ENCODE measurements at regions not wholly inside any gene's neighbourhood (a gene's known extent, or its start where the extent isn't known, plus 50 kb on each side); places are given as distances from the start of the nearest gene placed in this dataset.

DNA sequence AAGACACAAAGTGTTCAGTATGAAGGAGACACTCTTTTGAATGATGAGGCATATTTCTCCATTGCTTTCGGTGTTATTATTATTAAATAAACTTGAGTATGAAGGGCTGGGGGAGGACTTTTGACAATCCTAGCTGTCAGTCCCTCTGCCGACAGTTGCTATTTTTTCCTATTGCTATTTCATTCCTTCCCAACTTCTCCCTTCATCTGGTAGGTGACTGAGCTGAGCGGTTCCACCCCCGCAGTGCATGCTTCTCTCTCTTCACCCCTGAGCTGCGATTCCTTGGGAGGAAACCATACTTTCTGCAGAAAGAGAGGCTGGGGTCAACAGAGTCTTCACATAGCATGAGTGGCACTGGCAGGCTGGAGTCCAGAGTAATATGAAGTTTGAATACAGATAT is 261.2 kb upstream of the TAC1 start:
- intact Hi-C loops (cut with DNase I), result no loop called here
- Histone ChIP-seq H3K9me3 (no peaks in the 10 kb centered on the region), H3K4me1 (no peaks in the 10 kb centered on the region), H3K4me3 (replicated peaks in 1 of 3) (no peak overlapping the region), H3K36me3 (no peaks in the 10 kb centered on the region), H3K27ac (no peak overlapping the region), H3K27me3 (no peaks in the 10 kb centered on the region)
- DNase-seq, result no peak
- TF ChIP-seq POLR2A (IDR thresholded peaks at IDR 0.05) (no peak), CTCF (IDR thresholded peaks at IDR 0.05) (no peak)
- 72 to 81% methylated on average over 5 of the region's 5 CpGs for WGBS, 2 donors

- TF ChIP-seq CTCF (IDR thresholded peaks at IDR 0.05) (no peak), POLR2A (IDR thresholded peaks at IDR 0.05) (no peak)
- WGBS, 2 donors, result 60 to 72% methylated on average over 3 of the region's 3 CpGs
- Histone ChIP-seq H3K4me3 (replicated peaks in 1 of 3) (no peak overlapping the region), H3K9me3 (no peaks in the 10 kb centered on the region), H3K36me3 (no peaks in the 10 kb centered on the region), H3K27ac (no peak overlapping the region), H3K4me1 (no peaks in the 10 kb centered on the region), H3K27me3 (no peaks in the 10 kb centered on the region)
- intact Hi-C loops (cut with DNase I), result no loop called here
- no peak for DNase-seq
These were observed 260.4 kb upstream of the TAC1 start for GRCh38 chr7:97471491-97471890.

- H3K27ac ChIP-seq, result no peak overlapping the region
- intact Hi-C loops (cut with DNase I), result no loop called here
- H3K36me3 ChIP-seq, result no peaks in the 10 kb centered on the region
- no peaks in the 10 kb centered on the region for H3K27me3 ChIP-seq
- no peak overlapping the region for H3K4me3 ChIP-seq (replicated peaks in 1 of 3)
- no peak for TF ChIP-seq POLR2A (IDR thresholded peaks at IDR 0.05)
- TF ChIP-seq CTCF (IDR thresholded peaks at IDR 0.05), result no peak
- 26 to 31% methylated on average over 6 of the region's 6 CpGs for WGBS, 2 donors
- no peaks in the 10 kb centered on the region for H3K9me3 ChIP-seq
- no peaks in the 10 kb centered on the region for H3K4me1 ChIP-seq
- DNase-seq, result no peak
These were observed 252.1 kb upstream of the TAC1 start for GRCh38 chr7:97479740-97480290.

DNA sequence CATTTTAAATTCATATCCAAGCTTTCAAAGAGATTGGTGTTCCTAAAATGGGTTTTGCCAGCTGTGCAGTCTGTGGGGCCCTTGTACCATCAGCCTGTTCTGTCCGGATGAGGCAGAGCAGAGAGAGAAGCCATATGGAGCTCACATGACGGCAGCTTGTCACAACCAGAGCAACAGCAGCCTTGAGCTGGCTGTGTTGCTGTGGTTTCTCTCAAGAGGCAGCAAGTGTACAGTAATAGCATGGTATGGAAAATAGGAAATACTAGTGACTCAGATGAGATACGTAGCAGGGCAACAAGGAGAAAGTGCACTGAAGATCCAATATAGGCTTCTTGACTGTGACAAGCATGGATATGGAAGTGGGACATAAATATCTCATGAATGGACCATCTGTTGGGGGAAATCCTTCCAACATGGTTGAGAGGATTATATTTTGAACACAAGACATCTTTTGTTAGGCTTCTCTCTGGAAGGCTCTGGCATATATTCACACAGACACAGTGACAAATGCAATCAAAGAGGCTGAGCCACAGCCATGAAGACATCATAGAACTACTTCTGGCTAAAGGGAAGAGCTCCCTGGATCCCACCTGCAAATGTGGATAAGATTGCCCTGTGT is 251.0 kb upstream of the TAC1 start:
- no peak for DNase-seq
- Histone ChIP-seq H3K27ac (no peak overlapping the region), H3K36me3 (no peaks in the 10 kb centered on the region), H3K9me3 (no peaks in the 10 kb centered on the region), H3K4me1 (no peaks in the 10 kb centered on the region), H3K27me3 (no peaks in the 10 kb centered on the region), H3K4me3 (replicated peaks in 1 of 3) (no peak overlapping the region)
- intact Hi-C loops (cut with DNase I), result no loop called here
- TF ChIP-seq POLR2A (IDR thresholded peaks at IDR 0.05), result no peak
- no peak for TF ChIP-seq CTCF (IDR thresholded peaks at IDR 0.05)
- WGBS, 2 donors, result 69 to 75% methylated on average over 3 of the region's 3 CpGs

DNA sequence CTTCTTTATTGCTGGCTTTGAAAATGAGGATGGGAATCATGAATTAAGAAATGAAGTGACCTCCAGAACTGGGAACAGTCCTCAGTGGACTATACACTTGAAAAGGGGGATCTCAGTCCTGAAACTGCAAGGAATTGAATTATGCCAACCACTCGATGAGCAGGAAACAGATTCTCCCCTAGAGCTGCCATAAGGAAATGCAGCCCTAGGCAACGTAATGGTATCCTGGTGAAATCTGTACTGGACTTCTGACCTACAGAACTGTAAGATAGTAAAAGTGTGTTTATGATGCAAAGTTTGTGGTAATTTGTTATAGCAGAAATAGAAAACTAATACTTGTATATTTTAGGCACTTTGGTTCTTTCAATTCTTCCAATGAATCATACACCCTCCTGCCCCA is 236.4 kb upstream of the TAC1 start:
- Histone ChIP-seq H3K9me3 (no peaks in the 10 kb centered on the region), H3K27me3 (no peaks in the 10 kb centered on the region), H3K4me3 (replicated peaks in 1 of 3) (no peak overlapping the region), H3K36me3 (no peaks in the 10 kb centered on the region), H3K27ac (no peak overlapping the region), H3K4me1 (no peaks in the 10 kb centered on the region)
- intact Hi-C loops (cut with DNase I), result no loop called here
- WGBS, 2 donors, result 70 to 81% methylated on average over 2 of the region's 2 CpGs
- no peak for DNase-seq
- TF ChIP-seq CTCF (IDR thresholded peaks at IDR 0.05), result no peak
- no peak for TF ChIP-seq POLR2A (IDR thresholded peaks at IDR 0.05)
